A673 (cell line): ENCODE measurements at regions not wholly inside any gene's neighbourhood (a gene's known extent, or its start where the extent isn't known, plus 50 kb on each side); places are given as distances from the start of the nearest gene placed in this dataset.

Source experiments
- EZH2 ChIP-seq: fragments of 200-600 bp; sonication (generic); IDR thresholded peaks from 2 replicates; pipeline ENCODE4 v1.6.1; 2017; ENCODE audit warnings: borderline replicate concordance, low read depth, mild to moderate bottlenecking, mixed read lengths, antibody characterized with exemption, low read length; ENCODE audit not compliant: poor library complexity, severe bottlenecking
- TF ChIP-seq, protein P1 (sequence below): fragments of 300-800, 200-600 bp; sonication (generic); conservative IDR thresholded peaks from 2 replicates; pipeline ENCODE4 v1.5.1; 2017; ENCODE audit warnings: low read depth, mild to moderate bottlenecking, antibody characterized with exemption, low read length, moderate library complexity, mixed read lengths

DNA sequence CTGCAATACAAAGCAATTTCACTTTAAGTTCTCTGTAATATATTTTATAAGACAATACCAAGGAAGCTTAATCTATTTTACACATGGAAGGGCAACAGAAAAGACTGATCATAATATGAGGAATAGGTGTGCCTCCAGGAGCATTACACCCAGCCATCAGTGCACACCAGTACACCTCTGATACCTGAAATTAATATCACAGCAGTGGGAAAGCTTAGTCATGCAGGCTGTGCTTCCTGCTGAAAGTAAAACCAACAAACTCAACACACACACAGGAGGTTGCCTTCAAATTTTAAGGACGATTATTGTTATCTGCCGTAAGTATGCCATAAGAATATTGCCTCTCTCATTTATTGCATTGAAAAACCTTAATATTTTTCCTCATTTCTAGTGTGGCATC is 1119.1 kb upstream of the TENM4 start:
- TF ChIP-seq, protein P1, sequence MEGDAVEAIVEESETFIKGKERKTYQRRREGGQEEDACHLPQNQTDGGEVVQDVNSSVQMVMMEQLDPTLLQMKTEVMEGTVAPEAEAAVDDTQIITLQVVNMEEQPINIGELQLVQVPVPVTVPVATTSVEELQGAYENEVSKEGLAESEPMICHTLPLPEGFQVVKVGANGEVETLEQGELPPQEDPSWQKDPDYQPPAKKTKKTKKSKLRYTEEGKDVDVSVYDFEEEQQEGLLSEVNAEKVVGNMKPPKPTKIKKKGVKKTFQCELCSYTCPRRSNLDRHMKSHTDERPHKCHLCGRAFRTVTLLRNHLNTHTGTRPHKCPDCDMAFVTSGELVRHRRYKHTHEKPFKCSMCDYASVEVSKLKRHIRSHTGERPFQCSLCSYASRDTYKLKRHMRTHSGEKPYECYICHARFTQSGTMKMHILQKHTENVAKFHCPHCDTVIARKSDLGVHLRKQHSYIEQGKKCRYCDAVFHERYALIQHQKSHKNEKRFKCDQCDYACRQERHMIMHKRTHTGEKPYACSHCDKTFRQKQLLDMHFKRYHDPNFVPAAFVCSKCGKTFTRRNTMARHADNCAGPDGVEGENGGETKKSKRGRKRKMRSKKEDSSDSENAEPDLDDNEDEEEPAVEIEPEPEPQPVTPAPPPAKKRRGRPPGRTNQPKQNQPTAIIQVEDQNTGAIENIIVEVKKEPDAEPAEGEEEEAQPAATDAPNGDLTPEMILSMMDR, result no peak
- no peak for TF ChIP-seq EZH2
